ENCODE measurements at regions not wholly inside any gene's neighbourhood (a gene's known extent, or its start where the extent isn't known, plus 50 kb on each side); places are given as distances from the start of the nearest gene placed in this dataset.

GRCh38 chr13:59172076-59172475 lies 991.7 kb downstream of the DIAPH3 start:
- Histone ChIP-seq H3K27ac (ENCODE audit: low read depth in 1 of 2, low read length in 2 of 2) (no peak overlapping the region), H3K4me1 (ENCODE audit: insufficient read depth, low read length) (no peaks in the 10 kb centered on the region), H3K9me3 (ENCODE audit: control insufficient read depth in 1 of 2, insufficient read depth in 1 of 2, low read length in 2 of 2) (no peaks in the 10 kb centered on the region), H3K27me3 (ENCODE audit: control insufficient read depth in 1 of 2, insufficient read depth in 2 of 2, low read length in 2 of 2) (no peaks in the 10 kb centered on the region), H3K36me3 (ENCODE audit: insufficient read depth, low read length) (no peaks in the 10 kb centered on the region), H3K4me3 (ENCODE audit: low read length) (no peak overlapping the region)
- Mint-ChIP-seq H3K27me3 (no peaks in the 10 kb centered on the region), H3K27ac (no peak overlapping the region), H3K36me3 (ENCODE audit: low read depth) (no peaks in the 10 kb centered on the region), H3K4me1 (ENCODE audit: low read depth) (no peaks in the 10 kb centered on the region), H3K4me3 (no peak overlapping the region), H3K9me3 (no peaks in the 10 kb centered on the region)
- ChIA-PET POLR2A (no interaction called here), CTCF (no interaction called here)
- intact Hi-C loops (cut with DNase I, micrococcal nuclease): no loop called here
- TF ChIP-seq CTCF (IDR thresholded peaks at IDR 0.05): no peak
- ATAC-seq (ENCODE audit: poor library complexity) (no peak), DNase-seq (no peak)

GRCh38 chr13:59176775-59177174 lies 987.0 kb downstream of the DIAPH3 start:
- DNase-seq: no peak
- ATAC-seq (ENCODE audit: poor library complexity): no peak
- H3K36me3 Mint-ChIP-seq (ENCODE audit: low read depth): no peaks in the 10 kb centered on the region
- intact Hi-C loops (cut with DNase I, micrococcal nuclease): no loop called here
- POLR2A ChIA-PET: no interaction called here
- Histone ChIP-seq H3K4me1 (ENCODE audit: insufficient read depth, low read length) (no peaks in the 10 kb centered on the region), H3K27me3 (ENCODE audit: control insufficient read depth in 1 of 2, insufficient read depth in 2 of 2, low read length in 2 of 2) (no peaks in the 10 kb centered on the region), H3K9me3 (ENCODE audit: control insufficient read depth in 1 of 2, insufficient read depth in 1 of 2, low read length in 2 of 2) (peaks cover 0 to 5% of the 10 kb centered on the region in 2 experiments), H3K4me3 (ENCODE audit: low read length) (no peak overlapping the region), H3K36me3 (ENCODE audit: insufficient read depth, low read length) (no peaks in the 10 kb centered on the region), H3K27ac (ENCODE audit: low read depth in 1 of 2, low read length in 2 of 2) (no peak overlapping the region)
- no peak overlapping the region for H3K4me3 Mint-ChIP-seq
- no peak for TF ChIP-seq CTCF (IDR thresholded peaks at IDR 0.05)
- no peaks in the 10 kb centered on the region for H3K27me3 Mint-ChIP-seq
- no peaks in the 10 kb centered on the region for H3K9me3 Mint-ChIP-seq
- CTCF ChIA-PET: no interaction called here
- no peak overlapping the region for H3K27ac Mint-ChIP-seq
- H3K4me1 Mint-ChIP-seq (ENCODE audit: low read depth): no peaks in the 10 kb centered on the region

GRCh38 chr13:59178344-59178743 lies 985.4 kb downstream of the DIAPH3 start:
- Mint-ChIP-seq H3K4me1 (ENCODE audit: low read depth) (no peaks in the 10 kb centered on the region), H3K27ac (no peak overlapping the region), H3K9me3 (no peaks in the 10 kb centered on the region), H3K36me3 (ENCODE audit: low read depth) (no peaks in the 10 kb centered on the region), H3K4me3 (no peak overlapping the region), H3K27me3 (no peaks in the 10 kb centered on the region)
- no peak overlapping the region for H3K4me3 ChIP-seq (ENCODE audit: low read length)
- H3K27me3 ChIP-seq (ENCODE audit: control insufficient read depth in 1 of 2, insufficient read depth in 2 of 2, low read length in 2 of 2): no peaks in the 10 kb centered on the region
- no peaks in the 10 kb centered on the region for H3K36me3 ChIP-seq (ENCODE audit: insufficient read depth, low read length)
- no peaks in the 10 kb centered on the region for H3K4me1 ChIP-seq (ENCODE audit: insufficient read depth, low read length)
- no peak overlapping the region for H3K27ac ChIP-seq (ENCODE audit: low read depth in 1 of 2, low read length in 2 of 2)
- ATAC-seq (ENCODE audit: poor library complexity) (no peak), DNase-seq (no peak)
- intact Hi-C loops (cut with DNase I, micrococcal nuclease): no loop called here
- ChIA-PET CTCF (no interaction called here), POLR2A (no interaction called here)
- no peak for TF ChIP-seq CTCF (IDR thresholded peaks at IDR 0.05)
- H3K9me3 ChIP-seq (ENCODE audit: control insufficient read depth in 1 of 2, insufficient read depth in 1 of 2, low read length in 2 of 2): peaks cover 0 to 5% of the 10 kb centered on the region in 2 experiments

Measured in CD4-positive, alpha-beta T cell (primary cell).